HCT116 (cell line): ENCODE measurements at regions not wholly inside any gene's neighbourhood (a gene's known extent, or its start where the extent isn't known, plus 50 kb on each side); places are given as distances from the start of the nearest gene placed in this dataset.

Source experiments
- ATAC-seq: fragments of 200-7000 bp; cut with Tn5 transposase; 2 replicates; pipeline ENCODE4 v1.9.1; 2020; ENCODE audit warnings: mild to moderate bottlenecking, moderate library complexity
- BruUV-seq: library from RNA; stranded (reverse); fragments of 400-500 nt; replicated peaks from 2 replicates; lab custom pipeline; 2021; lab: Mats Ljungman, UMichigan
- CTCF ChIA-PET: fragments of 300-600 bp; sonication (Branson Sonifier 250); formaldehyde crosslinking; loops from one replicate; lab custom pipeline; 2021; ENCODE audit warnings: antibody characterized with exemption; lab: Charles Lee
- POLR2A ChIA-PET: fragments of 300-600, 350-600 bp; sonication (Branson Sonifier 250); formaldehyde crosslinking; loops from one replicate; lab custom pipeline; 2021; ENCODE audit warnings: antibody characterized with exemption; lab: Charles Lee
- RAD21 ChIA-PET, 2 experiments: fragments of 300-600 bp; sonication (Branson Sonifier 250); formaldehyde crosslinking; loops; one replicate each; lab custom pipeline; 2023; ENCODE audit warnings: low total read pairs in 2 of 2; ENCODE audit not compliant: uncharacterized antibody in 2 of 2, unreplicated experiment in 2 of 2, low non-redundant PET in 1 of 2; lab: Charles Lee
- DNase-seq: peaks from one replicate; pipeline ENCODE4 v3.0.0-alpha.2; 2010; ENCODE audit warnings: low read depth, low spot score
- H2AFZ ChIP-seq: fragments of 200-600 bp; shearing (Covaris generic), sonication (generic); 2 replicates; pipeline ENCODE4 v1.6.1; 2017; ENCODE audit warnings: low read depth, mixed run types, mixed read lengths, antibody characterized with exemption, low read length; ENCODE audit not compliant: poor library complexity, severe bottlenecking
- H3K27ac ChIP-seq: 2 replicates; pipeline ENCODE4 v1.5.1; 2012; ENCODE audit warnings: low read depth, low read length
- H3K27me3 ChIP-seq: fragments of 200-600 bp; sonication (generic); 2 replicates; pipeline ENCODE4 v1.6.1; 2016; ENCODE audit warnings: mixed run types, low read length, mixed read lengths; ENCODE audit not compliant: insufficient read depth
- H3K36me3 ChIP-seq, 2 experiments: fragments of 200-500 bp in 1 of 2; fragments of 200-600 bp in 1 of 2; sonication (Bioruptor generic) in 1 of 2; sonication (generic) in 1 of 2; 2 replicates each; pipeline versions ENCODE4 v1.5.1 to v1.6.1; 2014 to 2016; ENCODE audit warnings: low read length in 2 of 2, inconsistent platforms in 1 of 2, mixed read lengths in 1 of 2, mixed run types in 1 of 2; ENCODE audit not compliant: insufficient read depth in 2 of 2, control insufficient read depth in 1 of 2
- H3K4me1 ChIP-seq, 2 experiments: fragments of 200-600 bp in 1 of 2; sonication (generic) in 1 of 2; 2 replicates each; pipeline versions ENCODE4 v1.5.1 to v1.6.1; 2012 to 2017; ENCODE audit warnings: low read length in 2 of 2, inconsistent platforms in 1 of 2, mild to moderate bottlenecking in 1 of 2, mixed read lengths in 1 of 2, mixed run types in 1 of 2, moderate library complexity in 1 of 2; ENCODE audit not compliant: insufficient read depth in 2 of 2, control insufficient read depth in 1 of 2
- H3K4me2 ChIP-seq: fragments of 200-600 bp; sonication (generic); 2 replicates; pipeline ENCODE4 v1.6.1; 2017; ENCODE audit warnings: mixed run types, low read length, mixed read lengths
- H3K4me3 ChIP-seq, 2 experiments: fragments of 200-600 bp in 1 of 2; sonication (generic) in 1 of 2; replicated peaks in 1 of 2; 2 replicates each; pipeline ENCODE4 v1.5.1; 2011 to 2016; ENCODE audit warnings: low read length in 2 of 2, control low read depth in 1 of 2, low read depth in 1 of 2, mild to moderate bottlenecking in 1 of 2, mixed read lengths in 1 of 2, mixed run types in 1 of 2
- H3K79me2 ChIP-seq: fragments of 200-600 bp; sonication (generic); 2 replicates; pipeline ENCODE4 v1.6.1; 2017; ENCODE audit warnings: mild to moderate bottlenecking, mixed run types, low read length, moderate library complexity, mixed read lengths; ENCODE audit not compliant: insufficient read depth
- H3K9ac ChIP-seq: fragments of 200-600 bp; sonication (generic); 2 replicates; pipeline ENCODE4 v1.6.1; 2016; ENCODE audit warnings: low read length, mixed read lengths
- H3K9me2 ChIP-seq: fragments of 200-600 bp; sonication (generic), shearing (Covaris generic); 2 replicates; pipeline ENCODE4 v1.6.1; 2017; ENCODE audit warnings: mixed run types, mild to moderate bottlenecking, moderate library complexity; ENCODE audit not compliant: insufficient read depth
- H3K9me3 ChIP-seq, 2 experiments: fragments of 200-500 bp in 1 of 2; fragments of 200-600 bp in 1 of 2; sonication (Bioruptor generic) in 1 of 2; sonication (generic) in 1 of 2; 2 replicates each; pipeline ENCODE4 v1.6.1; 2014 to 2017; ENCODE audit warnings: low read length in 2 of 2, mixed read lengths in 2 of 2, inconsistent platforms in 1 of 2, low read depth in 1 of 2, mild to moderate bottlenecking in 1 of 2, mixed run types in 1 of 2, moderate library complexity in 1 of 2; ENCODE audit not compliant: control insufficient read depth in 1 of 2, insufficient read depth in 1 of 2
- H4K20me1 ChIP-seq: fragments of 200-600 bp; sonication (generic), shearing (Covaris generic); 2 replicates; pipeline ENCODE4 v1.6.1; 2017; ENCODE audit warnings: mixed run types, mild to moderate bottlenecking, moderate library complexity; ENCODE audit not compliant: insufficient read depth
- CBX3 ChIP-seq: IDR thresholded peaks from 2 replicates; pipeline ENCODE4 v1.6.1; 2012; ENCODE audit warnings: low read depth
- CTCF ChIP-seq, 3 experiments: fragments of 200-600 bp in 1 of 3; sonication (generic) in 1 of 3; IDR thresholded peaks in 2 of 3; conservative IDR thresholded peaks in 1 of 3; 2 replicates each; pipeline ENCODE4 v1.5.1; 2012 to 2017; ENCODE audit warnings: low read depth in 2 of 3, low read length in 2 of 3, antibody characterized with exemption in 1 of 3, borderline replicate concordance in 1 of 3, control low read depth in 1 of 3, mild to moderate bottlenecking in 1 of 3, mixed read lengths in 1 of 3, mixed run types in 1 of 3, moderate library complexity in 1 of 3; ENCODE audit not compliant: insufficient read depth in 1 of 3
- ELF1 ChIP-seq: IDR thresholded peaks from 2 replicates; pipeline ENCODE4 v1.6.1; 2012; ENCODE audit warnings: low read depth, borderline replicate concordance
- EZH2phosphoT487 ChIP-seq: fragments of 200-600 bp; IDR thresholded peaks from 2 replicates; pipeline ENCODE4 v1.6.1; 2018; ENCODE audit warnings: antibody characterized with exemption, borderline replicate concordance
- FOSL1 ChIP-seq: IDR thresholded peaks from 2 replicates; pipeline ENCODE4 v1.6.1; 2012; ENCODE audit warnings: low read depth
- JUND ChIP-seq: IDR thresholded peaks from 2 replicates; pipeline ENCODE4 v1.6.1; 2012
- POLR2A ChIP-seq: IDR thresholded peaks from 2 replicates; pipeline ENCODE4 v1.7.0; 2011; ENCODE audit warnings: borderline replicate concordance; ENCODE audit not compliant: insufficient read depth, insufficient read length; ENCODE audit errors: extremely low read depth
- POLR2AphosphoS5 ChIP-seq: IDR thresholded peaks from 2 replicates; pipeline ENCODE4 v1.6.1; 2011; ENCODE audit warnings: mild to moderate bottlenecking, low read depth, low read length, moderate library complexity
- RAD21 ChIP-seq: IDR thresholded peaks from 2 replicates; pipeline ENCODE4 v1.6.1; 2012; ENCODE audit warnings: low read depth, mild to moderate bottlenecking
- SIN3A ChIP-seq: IDR thresholded peaks from 2 replicates; pipeline ENCODE4 v1.6.1; 2012; ENCODE audit warnings: low read depth
- TCF7L2 ChIP-seq: IDR thresholded peaks from 2 replicates; pipeline ENCODE4 v1.7.0; 2011; ENCODE audit warnings: borderline replicate concordance, inconsistent platforms; ENCODE audit not compliant: insufficient read depth, insufficient read length; ENCODE audit errors: extremely low read depth
- YY1 ChIP-seq: IDR thresholded peaks from 2 replicates; pipeline ENCODE4 v1.6.1; 2011; ENCODE audit warnings: low read length, low read depth, moderate library complexity, mild to moderate bottlenecking; ENCODE audit not compliant: insufficient replicate concordance; ENCODE audit errors: extremely low read depth
- ZBTB33 ChIP-seq: IDR thresholded peaks from 2 replicates; pipeline ENCODE4 v1.6.1; 2011; ENCODE audit warnings: mild to moderate bottlenecking, low read length, moderate library complexity; ENCODE audit not compliant: insufficient replicate concordance; ENCODE audit errors: extremely low read depth
- ZFX ChIP-seq: fragments of 450-650 bp; IDR thresholded peaks from 2 replicates; pipeline ENCODE4 v1.6.1; 2017
- intact Hi-C: fragments of 100-400 bp; cut with micrococcal nuclease; formaldehyde crosslinking; loops from 2 replicates; pipeline ENCODE4 v1.10.0; 2022
- TF ChIP-seq, protein P1 (sequence below): IDR thresholded peaks from 2 replicates; pipeline ENCODE4 v1.6.1; 2012

- Histone ChIP-seq H2AFZ (no peak overlapping the region), H3K4me1 (no peaks in the 10 kb centered on the region), H3K36me3 (no peaks in the 10 kb centered on the region)
- POLR2A ChIA-PET, result no interaction called here
- intact Hi-C loops, result no loop called here
- TF ChIP-seq CTCF (IDR thresholded peaks at IDR 0.05 in 2 of 3, conservative IDR thresholded peaks at IDR 0.05 in 1 of 3; ENCODE audit: borderline replicate concordance in 1 of 3, insufficient read depth in 1 of 3, low read depth in 2 of 3, low read length in 2 of 3) (no peak), FOSL1 (no peak), JUND (no peak), ELF1 (no peak), ZFX (no peak), CBX3 (no peak), EZH2phosphoT487 (no peak), TCF7L2 (no peak), SIN3A (no peak), POLR2A (no peak), ZBTB33 (no peak), RAD21 (no peak), YY1 (no peak), POLR2AphosphoS5 (no peak)
- TF ChIP-seq, protein P1, sequence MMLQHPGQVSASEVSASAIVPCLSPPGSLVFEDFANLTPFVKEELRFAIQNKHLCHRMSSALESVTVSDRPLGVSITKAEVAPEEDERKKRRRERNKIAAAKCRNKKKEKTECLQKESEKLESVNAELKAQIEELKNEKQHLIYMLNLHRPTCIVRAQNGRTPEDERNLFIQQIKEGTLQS, result no peak
- TF ChIP-seq, all 23 proteins: peak for 0
- no peak overlapping the region for H3K27ac ChIP-seq
- H3K27me3 ChIP-seq, result no peaks in the 10 kb centered on the region
- CTCF ChIA-PET, result no interaction called here
- no peak overlapping the region for H3K4me2 ChIP-seq
- H3K9ac ChIP-seq, result no peak overlapping the region
- no peaks in the 10 kb centered on the region for H4K20me1 ChIP-seq
- ATAC-seq (no peak), DNase-seq (no peak)
- H3K9me3 ChIP-seq, result no peaks in the 10 kb centered on the region
- no TSS peak for BruUV-seq
- H3K9me2 ChIP-seq, result no peaks in the 10 kb centered on the region
- H3K4me3 ChIP-seq, result no peak overlapping the region
- no peaks in the 10 kb centered on the region for H3K79me2 ChIP-seq
- RAD21 ChIA-PET, result no interaction called here
Observed at GRCh38 chr15:95169541-95170459, 938.4 kb downstream of the MCTP2 start.
